T-helper 2 cell treated with Interferon-gamma antibody and Interleukin-4, amounts not matched to agents 5 μg/mL and 100 μg/mL, for 36 hours (primary cell): ENCODE measurements at regions not wholly inside any gene's neighbourhood (a gene's known extent, or its start where the extent isn't known, plus 50 kb on each side); places are given as distances from the start of the nearest gene placed in this dataset.
"Not testable (repeated sequence)": the region's sequence is repeated elsewhere in the genome, so short reads cannot be mapped to it uniquely, and the experiment has no call there.

Experiments used
- DNase-seq: peaks from one replicate; pipeline ENCODE4 v3.0.0; 2021; ENCODE audit warnings: low spot score
- H3K27ac Mint-ChIP-seq: one replicate; pipeline ENCODE4 v1.8.0; 2021; ENCODE audit warnings: mild to moderate bottlenecking, mixed read lengths
- H3K27me3 Mint-ChIP-seq: one replicate; pipeline ENCODE4 v1.8.0; 2021; ENCODE audit warnings: low read depth, mixed read lengths
- H3K36me3 Mint-ChIP-seq: one replicate; pipeline ENCODE4 v1.8.0; 2021; ENCODE audit warnings: low read depth, mixed read lengths
- H3K4me1 Mint-ChIP-seq: one replicate; pipeline ENCODE4 v1.8.0; 2021; ENCODE audit warnings: low read depth, mixed read lengths
- H3K4me3 Mint-ChIP-seq: one replicate; pipeline ENCODE4 v1.8.0; 2022; ENCODE audit warnings: mild to moderate bottlenecking, moderate library complexity, mixed read lengths
- H3K9me3 Mint-ChIP-seq: one replicate; pipeline ENCODE4 v1.8.0; 2021; ENCODE audit warnings: mixed read lengths

GRCh38 chr12:39699079-39699478 lies 79.5 kb upstream of the ABCD2 start:
- not testable (repeated sequence) for DNase-seq, H3K4me1 Mint-ChIP-seq, H3K9me3 Mint-ChIP-seq, H3K36me3 Mint-ChIP-seq, H3K27ac Mint-ChIP-seq, H3K4me3 Mint-ChIP-seq, H3K27me3 Mint-ChIP-seq

- DNase-seq, result no peak
- peaks cover 4% of the 10 kb centered on the region for H3K9me3 Mint-ChIP-seq
- H3K36me3 Mint-ChIP-seq, result no peaks in the 10 kb centered on the region
- peaks cover 8% of the 10 kb centered on the region for H3K27me3 Mint-ChIP-seq
- H3K27ac Mint-ChIP-seq, result no peak overlapping the region
- no peak overlapping the region for H3K4me3 Mint-ChIP-seq
- H3K4me1 Mint-ChIP-seq, result peaks cover 2% of the 10 kb centered on the region
Measured at GRCh38 chr12:39697108-39697507, 77.5 kb upstream of the ABCD2 start.

GRCh38 chr12:39692258-39692853 lies 72.8 kb upstream of the ABCD2 start:
- peaks cover 2% of the 10 kb centered on the region for H3K27me3 Mint-ChIP-seq
- no peak overlapping the region for H3K27ac Mint-ChIP-seq
- H3K9me3 Mint-ChIP-seq, result no peaks in the 10 kb centered on the region
- no peaks in the 10 kb centered on the region for H3K36me3 Mint-ChIP-seq
- DNase-seq, result no peak
- H3K4me1 Mint-ChIP-seq, result peaks cover 6% of the 10 kb centered on the region
- H3K4me3 Mint-ChIP-seq, result no peak overlapping the region

GRCh38 chr12:39685854-39686657 lies 66.5 kb upstream of the ABCD2 start:
- Mint-ChIP-seq H3K4me3 (peak overlapping the region; percentile 77), H3K27me3 (no peaks in the 10 kb centered on the region), H3K4me1 (peaks cover 42% of the 10 kb centered on the region), H3K9me3 (peaks cover 8% of the 10 kb centered on the region), H3K27ac (peak overlapping the region; percentile 91), H3K36me3 (peaks cover 11% of the 10 kb centered on the region)
- no peak for DNase-seq

- H3K36me3 Mint-ChIP-seq, result peaks cover 20% of the 10 kb centered on the region
- H3K9me3 Mint-ChIP-seq, result peaks cover 24% of the 10 kb centered on the region
- H3K4me1 Mint-ChIP-seq, result peaks cover 42% of the 10 kb centered on the region
- DNase-seq, result no peak
- peak overlapping the region; percentile 80 for H3K27ac Mint-ChIP-seq
- no peaks in the 10 kb centered on the region for H3K27me3 Mint-ChIP-seq
- H3K4me3 Mint-ChIP-seq, result peak overlapping the region; percentile 79
Measured at GRCh38 chr12:39682689-39683477, 63.3 kb upstream of the ABCD2 start.

- Mint-ChIP-seq H3K27ac (no peak overlapping the region), H3K36me3 (peaks cover 30% of the 10 kb centered on the region), H3K4me3 (no peak overlapping the region), H3K27me3 (no peaks in the 10 kb centered on the region), H3K4me1 (peaks cover 15% of the 10 kb centered on the region), H3K9me3 (peaks cover 45% of the 10 kb centered on the region)
- DNase-seq, result no peak
Measured at GRCh38 chr12:39675263-39675662, 55.7 kb upstream of the ABCD2 start.

- H3K4me1 Mint-ChIP-seq, result peaks cover 24% of the 10 kb centered on the region
- H3K36me3 Mint-ChIP-seq, result peaks cover 29% of the 10 kb centered on the region
- no peak for DNase-seq
- H3K9me3 Mint-ChIP-seq, result peaks cover 41% of the 10 kb centered on the region
- H3K27me3 Mint-ChIP-seq, result no peaks in the 10 kb centered on the region
- no peak overlapping the region for H3K4me3 Mint-ChIP-seq
- H3K27ac Mint-ChIP-seq, result no peak overlapping the region
Measured at GRCh38 chr12:39672976-39673375, 53.4 kb upstream of the ABCD2 start.

- peaks cover 22% of the 10 kb centered on the region for H3K4me1 Mint-ChIP-seq
- no peak overlapping the region for H3K27ac Mint-ChIP-seq
- no peak overlapping the region for H3K4me3 Mint-ChIP-seq
Measured at GRCh38 chr12:39671898-39672875, 52.6 kb upstream of the ABCD2 start.

GRCh38 chr12:39669539-39669938 lies 49.9 kb upstream of the ABCD2 start:
- not testable (repeated sequence) for H3K4me3 Mint-ChIP-seq, DNase-seq, H3K27ac Mint-ChIP-seq, H3K27me3 Mint-ChIP-seq
- Mint-ChIP-seq H3K4me1 (peaks cover 19% of the 10 kb centered on the region), H3K36me3 (peaks cover 36% of the 10 kb centered on the region), H3K9me3 (peaks cover 48% of the 10 kb centered on the region)

More at GRCh38 chr12:39671898-39672875, 52.6 kb upstream of the ABCD2 start:
- no peaks in the 10 kb centered on the region for H3K27me3 Mint-ChIP-seq
- peaks cover 49% of the 10 kb centered on the region for H3K9me3 Mint-ChIP-seq
- no peak for DNase-seq
- H3K36me3 Mint-ChIP-seq, result peaks cover 32% of the 10 kb centered on the region
